Activated CD4-positive, alpha-beta T cell treated with anti-CD3 and anti-CD28 coated beads, Interleukin-2, Interleukin-6, amounts not matched to agents 100 ng/mL and 50 ng/mL, durations not matched to agents 16 hours and 8 hours (primary cell): ENCODE measurements at regions not wholly inside any gene's neighbourhood (a gene's known extent, or its start where the extent isn't known, plus 50 kb on each side); places are given as distances from the start of the nearest gene placed in this dataset.

Experiments
- DNase-seq: peaks from one replicate; pipeline ENCODE4 v3.0.0-alpha.2; 2020

DNA sequence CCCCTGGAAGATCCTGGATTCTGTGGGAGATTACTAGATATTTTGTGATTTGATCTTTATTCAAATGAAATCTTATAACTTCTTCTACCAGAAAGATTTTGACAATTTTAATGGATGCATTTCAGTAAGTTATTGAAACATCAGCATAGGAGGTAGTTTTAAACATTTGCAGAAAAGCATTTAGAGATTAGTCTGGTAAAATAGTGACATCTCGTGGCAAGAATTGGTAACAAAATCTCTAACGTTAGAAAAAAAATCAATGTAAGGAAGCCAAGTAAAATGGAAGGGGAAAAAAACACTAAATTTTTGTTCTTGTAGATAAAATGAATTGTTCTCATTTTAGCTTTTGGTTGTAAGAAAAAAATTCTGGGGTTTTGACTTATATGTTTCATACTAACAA lies 73.3 kb downstream of the TASL start:
- DNase-seq: peak; percentile 44

GRCh38 chrX:30495468-30495867 lies 82.1 kb downstream of the TASL start:
- no peak for DNase-seq

- DNase-seq: no peak
Measured at GRCh38 chrX:30493348-30493747, 84.2 kb downstream of the TASL start.

DNA sequence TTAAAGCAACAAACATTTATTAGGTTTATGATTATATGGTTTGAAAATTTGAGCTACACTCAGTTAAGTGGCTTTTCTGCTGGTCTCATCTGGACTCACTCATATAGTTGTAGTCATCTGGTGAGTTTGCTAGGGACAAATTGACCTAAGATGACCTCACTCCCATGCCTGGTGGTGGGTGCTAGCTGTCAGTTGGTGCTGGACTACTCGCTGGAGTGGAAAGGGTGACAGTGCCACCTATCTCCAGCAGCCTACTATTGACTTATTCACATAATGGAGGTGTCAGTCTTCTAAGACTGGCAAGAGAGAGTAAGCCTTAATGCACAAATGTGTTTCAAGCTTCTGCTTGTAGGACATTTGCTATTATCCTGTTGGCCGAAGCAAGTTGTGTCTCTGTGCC lies 88.2 kb downstream of the TASL start:
- no peak for DNase-seq

- no peak for DNase-seq
Measured at GRCh38 chrX:30488092-30488491, 89.5 kb downstream of the TASL start.

- no peak for DNase-seq
Measured at GRCh38 chrX:30483996-30484395, 93.6 kb downstream of the TASL start.

GRCh38 chrX:30468471-30468870 lies 109.1 kb downstream of the TASL start:
- DNase-seq: no peak
